GM18951 (cell line): ENCODE measurements at regions not wholly inside any gene's neighbourhood (a gene's known extent, or its start where the extent isn't known, plus 50 kb on each side); places are given as distances from the start of the nearest gene placed in this dataset.

Source experiments
- POLR2A ChIP-seq: IDR thresholded peaks from 4 replicates; pipeline ENCODE4 v1.6.1; 2011; ENCODE audit warnings: mild to moderate bottlenecking; ENCODE audit not compliant: insufficient read length, insufficient read depth; ENCODE audit errors: extremely low read depth
- in situ Hi-C: fragments of 300-500 bp; cut with MboI; formaldehyde crosslinking; loops from one replicate; pipeline ENCODE4 v1.12.0; 2022; ENCODE audit warnings: low sequenced_read_pairs, mixed read lengths, inconsistent platforms; ENCODE audit not compliant: unreplicated experiment

- no peak for TF ChIP-seq POLR2A
- in situ Hi-C loops, result no loop called here
Measured at GRCh38 chr4:180727478-180727877, 1515.7 kb upstream of the TENM3 start.

- no peak for TF ChIP-seq POLR2A
- in situ Hi-C loops, result no loop called here
Measured at GRCh38 chr4:180734753-180735432, 1508.3 kb upstream of the TENM3 start.

DNA sequence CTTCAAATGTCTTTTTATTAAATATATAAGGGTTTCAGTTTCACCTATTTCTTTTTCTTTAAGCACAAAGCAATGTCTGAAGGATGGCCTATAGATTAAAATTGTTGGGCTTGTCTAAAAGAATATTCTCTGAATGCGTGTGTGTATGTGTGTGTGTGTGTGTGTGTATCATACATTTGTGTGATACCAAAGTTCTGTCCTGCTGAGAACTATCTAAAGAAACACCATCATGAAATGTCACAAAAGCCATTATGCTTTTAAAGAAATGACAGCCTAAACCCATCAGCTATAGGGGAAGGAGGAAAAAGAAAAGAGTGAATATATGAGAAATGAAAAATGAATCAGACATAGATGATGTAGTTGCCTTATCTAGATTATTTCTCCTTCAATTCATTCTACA lies 1501.5 kb upstream of the TENM3 start:
- in situ Hi-C loops, result no loop called here
- no peak for TF ChIP-seq POLR2A

DNA sequence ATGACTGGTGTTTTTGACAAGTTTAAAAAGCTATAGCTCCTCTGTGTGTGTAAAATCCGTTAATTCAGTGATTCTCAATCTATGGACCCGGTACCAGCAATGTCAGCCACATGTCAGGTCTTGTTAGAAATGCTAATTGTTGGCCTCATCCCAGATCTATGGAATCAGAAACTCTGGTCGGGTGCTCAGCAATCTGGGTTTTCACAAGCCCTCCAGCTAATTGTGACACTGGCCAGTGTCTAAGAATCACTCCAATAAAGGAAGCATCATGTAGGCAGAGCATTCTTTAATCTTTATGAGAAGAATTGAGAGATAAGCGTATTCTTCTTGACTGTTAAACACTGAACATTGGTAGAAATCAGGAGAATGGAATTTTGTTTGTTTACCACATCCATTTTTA lies 1498.2 kb upstream of the TENM3 start:
- in situ Hi-C loops, result no loop called here
- no peak for TF ChIP-seq POLR2A

- in situ Hi-C loops, result no loop called here
- TF ChIP-seq POLR2A, result no peak
Measured at GRCh38 chr4:180751009-180751408, 1492.2 kb upstream of the TENM3 start.

DNA sequence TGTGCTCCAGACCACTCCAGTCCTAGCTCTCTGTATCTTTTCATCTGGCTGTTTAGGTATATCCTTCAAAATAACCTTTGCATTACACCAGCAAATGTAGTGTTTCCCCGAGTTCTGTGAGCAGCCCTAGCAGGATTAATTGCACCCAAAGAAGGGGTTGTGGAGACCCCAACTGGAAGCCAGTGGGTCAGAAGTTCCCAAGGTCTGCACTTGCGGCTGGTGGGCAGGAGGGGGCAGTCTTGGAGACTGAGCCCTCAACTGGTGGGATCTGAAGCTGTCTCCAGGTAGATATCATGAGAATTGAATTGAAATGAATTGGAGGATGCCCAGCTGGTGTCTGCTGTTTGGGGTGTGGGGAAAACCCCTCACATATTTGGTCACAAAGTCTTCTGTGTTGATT lies 1485.3 kb upstream of the TENM3 start:
- in situ Hi-C loops, result no loop called here
- no peak for TF ChIP-seq POLR2A

DNA sequence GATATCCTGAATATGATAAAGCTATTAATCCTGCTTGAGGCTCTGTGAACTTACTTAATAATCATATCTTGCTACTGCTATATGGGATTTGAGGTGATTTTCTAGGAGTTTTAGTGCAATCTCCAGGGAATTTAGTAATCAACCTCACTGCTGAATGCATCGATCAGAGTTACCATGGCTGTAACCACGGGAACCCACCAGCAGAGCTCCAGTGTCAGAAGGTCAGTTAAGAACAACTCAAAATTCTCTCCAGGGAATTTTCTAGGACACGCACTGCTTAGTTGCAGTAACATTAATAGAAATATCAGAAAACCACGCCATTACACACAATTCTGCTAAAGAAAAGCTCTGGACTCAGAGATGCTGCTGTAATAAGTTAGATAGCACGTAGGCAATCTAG lies 1477.2 kb upstream of the TENM3 start:
- no peak for TF ChIP-seq POLR2A
- in situ Hi-C loops, result no loop called here

- no peak for TF ChIP-seq POLR2A
- in situ Hi-C loops, result no loop called here
Measured at GRCh38 chr4:180766944-180767729, 1476.1 kb upstream of the TENM3 start.

GRCh38 chr4:180768610-180769009 lies 1474.6 kb upstream of the TENM3 start:
- TF ChIP-seq POLR2A, result no peak
- in situ Hi-C loops, result no loop called here

DNA sequence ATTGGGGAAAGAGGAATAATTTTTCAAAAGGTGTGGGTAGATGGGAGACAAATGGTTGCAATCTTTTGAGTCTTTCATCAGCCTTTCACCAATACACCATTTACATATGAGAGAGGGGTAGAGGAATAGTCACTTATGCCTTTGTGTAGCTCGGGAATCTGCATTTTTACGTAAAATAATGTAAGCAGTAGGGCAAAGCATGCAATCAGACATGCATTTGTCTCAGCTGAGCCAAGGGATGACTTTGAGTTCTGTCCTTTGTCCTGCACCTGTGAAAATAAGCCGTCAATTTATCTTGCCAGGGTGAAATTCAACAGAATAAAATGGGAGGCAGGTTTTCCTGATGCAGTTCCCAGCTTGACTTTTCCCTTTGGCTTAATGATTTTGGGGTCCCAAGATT lies 1473.4 kb upstream of the TENM3 start:
- in situ Hi-C loops, result no loop called here
- TF ChIP-seq POLR2A, result no peak

DNA sequence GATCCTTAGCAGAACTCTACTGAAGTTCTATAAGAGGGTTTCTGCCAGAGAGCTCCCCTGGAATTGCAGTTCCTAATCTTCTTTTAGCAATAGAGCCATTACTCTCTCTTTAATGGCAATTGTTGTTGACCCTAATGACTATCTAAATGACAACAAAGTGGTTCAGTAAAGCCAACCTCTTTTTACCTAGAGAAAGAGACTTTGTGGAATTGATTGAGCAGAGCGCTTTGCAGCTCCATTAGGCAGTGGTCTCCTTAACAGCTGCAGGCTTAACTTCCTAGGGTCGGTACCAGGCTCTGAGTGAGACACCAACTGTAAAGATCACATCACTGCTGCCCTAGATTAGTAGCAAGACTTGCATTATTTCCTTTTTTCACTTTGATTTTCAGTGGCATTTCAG lies 1472.9 kb upstream of the TENM3 start:
- TF ChIP-seq POLR2A, result no peak
- in situ Hi-C loops, result no loop called here

DNA sequence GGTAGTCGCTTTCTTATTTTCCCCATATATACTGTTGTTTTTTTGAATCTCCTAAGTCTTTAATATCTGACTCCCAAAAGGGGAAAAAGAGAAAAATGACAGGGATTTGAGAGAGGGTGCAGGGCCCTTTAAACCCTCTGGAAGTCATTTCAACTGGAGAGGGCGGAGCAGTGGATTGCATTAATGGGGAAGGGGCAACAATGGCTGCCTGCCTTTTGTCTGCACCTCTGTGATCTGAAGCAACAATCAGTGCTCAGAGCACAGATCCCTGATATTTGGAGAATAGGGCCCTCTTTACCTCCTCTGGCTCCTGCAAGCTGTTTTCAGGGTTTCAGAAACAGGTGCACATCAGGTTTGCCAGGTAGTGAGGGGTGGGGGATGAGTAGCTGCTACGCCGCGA lies 1458.3 kb upstream of the TENM3 start:
- no peak for TF ChIP-seq POLR2A
- in situ Hi-C loops, result no loop called here

DNA sequence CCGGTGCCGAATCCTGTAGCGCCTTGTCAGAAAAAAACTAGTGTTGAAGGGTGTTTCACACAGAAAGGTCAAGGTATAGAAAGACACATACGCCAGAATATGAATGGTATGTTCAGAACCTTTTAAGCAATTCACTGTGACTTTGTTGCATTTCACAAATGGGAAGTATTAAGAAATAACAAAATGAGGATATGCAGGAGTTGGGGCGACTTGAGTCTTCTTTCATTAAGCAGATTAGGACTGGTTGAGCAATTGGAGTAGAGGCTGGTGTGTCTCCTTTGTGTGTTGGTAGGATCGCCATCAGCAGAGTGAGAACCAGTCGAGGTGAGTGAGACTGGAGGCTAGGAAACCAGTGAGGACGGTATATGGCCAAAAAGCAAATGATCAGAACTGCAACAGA lies 1454.5 kb upstream of the TENM3 start:
- TF ChIP-seq POLR2A, result no peak
- in situ Hi-C loops, result no loop called here

GRCh38 chr4:180789929-180790328 lies 1453.3 kb upstream of the TENM3 start:
- TF ChIP-seq POLR2A, result no peak
- in situ Hi-C loops, result no loop called here

DNA sequence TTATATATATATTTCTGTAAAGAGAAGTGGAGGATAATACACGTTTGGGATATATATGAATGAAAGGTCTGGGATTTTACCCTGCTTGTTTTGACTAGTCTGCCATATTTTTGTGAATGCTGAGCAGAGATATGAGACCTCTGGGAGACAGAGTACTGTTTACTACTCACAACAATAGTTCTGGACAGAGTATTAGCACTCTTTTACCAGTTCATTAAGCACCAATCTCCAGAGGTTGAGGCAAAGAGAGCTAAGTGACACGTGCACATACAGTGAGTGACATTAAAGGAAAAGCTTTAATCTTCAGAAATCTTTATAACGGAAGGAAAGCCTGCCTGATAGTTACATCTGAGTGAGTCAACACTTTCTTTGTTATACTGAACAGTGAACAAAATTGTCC lies 1452.7 kb upstream of the TENM3 start:
- no peak for TF ChIP-seq POLR2A
- in situ Hi-C loops, result no loop called here

DNA sequence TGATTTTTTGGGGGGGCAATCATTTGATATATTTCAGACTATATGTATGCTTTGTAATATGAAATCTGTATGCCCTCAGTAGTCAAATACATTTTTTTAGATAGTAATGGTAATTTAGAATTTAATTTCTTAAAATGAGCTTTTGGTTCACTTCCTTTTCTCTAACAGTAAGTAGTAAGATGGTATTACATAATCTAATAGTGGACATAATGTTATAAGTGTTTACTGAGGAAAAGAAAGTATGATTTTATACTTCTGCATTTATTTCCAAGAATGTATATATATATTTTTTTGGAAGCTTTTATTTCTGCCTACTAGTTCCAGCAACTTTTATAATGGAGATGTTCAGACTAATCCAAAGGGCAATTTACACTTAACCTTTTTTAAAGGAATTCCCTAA lies 1450.7 kb upstream of the TENM3 start:
- TF ChIP-seq POLR2A, result no peak
- in situ Hi-C loops, result no loop called here
